ENCODE measurements at regions not wholly inside any gene's neighbourhood (a gene's known extent, or its start where the extent isn't known, plus 50 kb on each side); places are given as distances from the start of the nearest gene placed in this dataset.

DNA sequence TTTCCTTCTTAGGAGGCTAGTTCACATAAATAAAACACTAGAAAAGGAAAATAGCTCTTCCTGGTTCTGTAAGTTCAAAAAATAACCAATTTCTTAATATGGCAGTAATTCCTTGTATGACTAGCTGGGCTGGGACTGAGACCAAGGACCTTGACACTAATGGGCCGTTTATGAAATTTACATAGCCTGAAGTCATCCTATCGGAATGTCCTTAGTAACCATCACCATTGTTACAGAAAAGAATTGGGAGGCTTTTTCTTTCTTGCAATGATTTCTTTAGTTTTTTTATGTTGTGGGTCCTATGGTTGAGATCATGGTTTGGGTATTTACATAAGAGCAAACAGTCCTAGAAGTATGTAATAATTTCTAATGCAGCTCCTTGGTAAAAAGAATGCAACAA lies 87.1 kb upstream of the HDAC9 start:
- DNase-seq: no peak
- intact Hi-C loops (cut with DNase I): no loop called here
- no peaks in the 10 kb centered on the region for H3K36me3 ChIP-seq
- H3K4me3 ChIP-seq: no peak overlapping the region
- no peak for TF ChIP-seq POLR2AphosphoS5 (IDR thresholded peaks at IDR 0.05)
- TF ChIP-seq EP300 (IDR thresholded peaks at IDR 0.05): no peak
- TF ChIP-seq, protein P1, sequence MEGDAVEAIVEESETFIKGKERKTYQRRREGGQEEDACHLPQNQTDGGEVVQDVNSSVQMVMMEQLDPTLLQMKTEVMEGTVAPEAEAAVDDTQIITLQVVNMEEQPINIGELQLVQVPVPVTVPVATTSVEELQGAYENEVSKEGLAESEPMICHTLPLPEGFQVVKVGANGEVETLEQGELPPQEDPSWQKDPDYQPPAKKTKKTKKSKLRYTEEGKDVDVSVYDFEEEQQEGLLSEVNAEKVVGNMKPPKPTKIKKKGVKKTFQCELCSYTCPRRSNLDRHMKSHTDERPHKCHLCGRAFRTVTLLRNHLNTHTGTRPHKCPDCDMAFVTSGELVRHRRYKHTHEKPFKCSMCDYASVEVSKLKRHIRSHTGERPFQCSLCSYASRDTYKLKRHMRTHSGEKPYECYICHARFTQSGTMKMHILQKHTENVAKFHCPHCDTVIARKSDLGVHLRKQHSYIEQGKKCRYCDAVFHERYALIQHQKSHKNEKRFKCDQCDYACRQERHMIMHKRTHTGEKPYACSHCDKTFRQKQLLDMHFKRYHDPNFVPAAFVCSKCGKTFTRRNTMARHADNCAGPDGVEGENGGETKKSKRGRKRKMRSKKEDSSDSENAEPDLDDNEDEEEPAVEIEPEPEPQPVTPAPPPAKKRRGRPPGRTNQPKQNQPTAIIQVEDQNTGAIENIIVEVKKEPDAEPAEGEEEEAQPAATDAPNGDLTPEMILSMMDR (IDR thresholded peaks at IDR 0.05): no peak
- TF ChIP-seq POLR2A (IDR thresholded peaks at IDR 0.05): no peak
- no peaks in the 10 kb centered on the region for H3K4me1 ChIP-seq
- no peaks in the 10 kb centered on the region for H3K27me3 ChIP-seq
- H3K9me3 ChIP-seq: no peaks in the 10 kb centered on the region
- no peak overlapping the region for H3K27ac ChIP-seq
- 60 to 68% methylated on average over 2 of the region's 2 CpGs for WGBS, 2 donors

DNA sequence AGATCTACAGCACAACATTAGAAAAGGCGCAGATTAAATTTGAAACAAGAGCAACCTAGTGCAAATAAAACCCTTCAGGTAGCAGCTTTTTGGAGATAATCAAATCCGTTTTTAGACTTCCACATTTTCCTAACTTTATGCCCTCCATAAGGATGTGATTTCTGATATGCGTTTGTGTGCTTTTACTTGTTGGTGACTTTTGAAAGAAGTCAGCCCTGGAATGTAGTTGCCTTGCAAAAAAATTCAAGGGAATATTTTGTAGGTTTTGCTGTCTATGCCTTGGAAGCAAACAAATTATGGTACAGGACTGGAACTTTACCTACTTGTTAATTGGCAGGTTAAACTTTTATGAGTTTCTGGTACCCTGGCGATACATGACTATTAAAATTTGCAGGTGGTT lies 86.7 kb upstream of the HDAC9 start:
- no peak overlapping the region for H3K4me3 ChIP-seq
- intact Hi-C loops (cut with DNase I): no loop called here
- H3K27ac ChIP-seq: no peak overlapping the region
- DNase-seq: no peak
- 85 to 91% methylated on average over 4 of the region's 4 CpGs for WGBS, 2 donors
- no peaks in the 10 kb centered on the region for H3K9me3 ChIP-seq
- no peaks in the 10 kb centered on the region for H3K27me3 ChIP-seq
- TF ChIP-seq POLR2AphosphoS5 (IDR thresholded peaks at IDR 0.05) (no peak), POLR2A (IDR thresholded peaks at IDR 0.05) (no peak), EP300 (IDR thresholded peaks at IDR 0.05) (no peak)
- TF ChIP-seq, protein P1 (IDR thresholded peaks at IDR 0.05): no peak
- no peaks in the 10 kb centered on the region for H3K36me3 ChIP-seq
- no peaks in the 10 kb centered on the region for H3K4me1 ChIP-seq

DNA sequence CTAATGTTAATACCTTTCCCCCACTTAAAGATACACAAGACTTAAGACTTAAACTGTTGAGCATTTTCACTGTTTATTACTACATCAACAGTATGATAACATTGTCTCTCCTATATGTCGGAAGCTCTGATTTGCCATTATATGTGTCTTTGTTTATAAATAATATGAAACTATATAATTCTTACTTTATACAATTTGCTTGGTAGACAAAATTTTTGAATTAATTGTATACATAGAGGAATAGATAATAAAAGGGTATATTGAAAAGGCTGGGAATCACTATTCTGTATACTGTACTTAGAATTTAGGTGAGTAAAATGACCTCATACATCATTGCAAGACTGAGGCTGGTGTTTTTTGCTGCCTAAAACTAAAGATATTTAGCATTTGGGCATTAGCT lies 82.1 kb upstream of the HDAC9 start:
- Histone ChIP-seq H3K36me3 (no peaks in the 10 kb centered on the region), H3K9me3 (no peaks in the 10 kb centered on the region), H3K27ac (no peak overlapping the region), H3K4me3 (no peak overlapping the region), H3K4me1 (no peaks in the 10 kb centered on the region), H3K27me3 (no peaks in the 10 kb centered on the region)
- intact Hi-C loops (cut with DNase I): no loop called here
- DNase-seq: no peak
- 92 to 94% methylated on average over 1 of the region's 1 CpG for WGBS, 2 donors
- no peak for TF ChIP-seq POLR2AphosphoS5 (IDR thresholded peaks at IDR 0.05)
- TF ChIP-seq, protein P1 (IDR thresholded peaks at IDR 0.05): no peak
- no peak for TF ChIP-seq POLR2A (IDR thresholded peaks at IDR 0.05)
- TF ChIP-seq EP300 (IDR thresholded peaks at IDR 0.05): no peak

DNA sequence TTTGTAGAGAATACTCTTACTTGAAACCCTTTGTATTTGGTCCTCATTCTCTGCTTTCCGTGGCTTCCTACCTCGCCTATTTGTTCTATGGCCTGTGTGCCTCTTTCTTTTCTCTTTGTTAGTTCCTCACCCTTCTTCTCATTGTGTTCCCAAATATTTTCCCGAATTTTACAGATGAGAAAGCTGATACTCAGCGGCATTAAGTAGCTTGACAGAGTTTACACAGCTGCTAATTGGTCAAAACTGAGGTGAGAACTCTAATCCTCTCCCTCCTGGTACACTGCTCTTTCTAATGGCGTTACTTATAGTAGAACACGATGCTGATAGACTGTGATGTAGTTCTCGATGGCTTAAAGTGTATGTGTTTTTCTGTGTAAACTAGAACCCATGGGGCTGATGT lies 80.7 kb upstream of the HDAC9 start:
- H3K4me1 ChIP-seq: peaks cover 0 to 8% (median 3%) of the 10 kb centered on the region in 4 donors
- no peak overlapping the region for H3K4me3 ChIP-seq
- H3K36me3 ChIP-seq: no peaks in the 10 kb centered on the region
- H3K27me3 ChIP-seq: no peaks in the 10 kb centered on the region
- no peak for TF ChIP-seq EP300 (IDR thresholded peaks at IDR 0.05)
- no peak for TF ChIP-seq POLR2A (IDR thresholded peaks at IDR 0.05)
- TF ChIP-seq POLR2AphosphoS5 (IDR thresholded peaks at IDR 0.05): no peak
- TF ChIP-seq, protein P1 (IDR thresholded peaks at IDR 0.05): no peak
- H3K27ac ChIP-seq: no peak overlapping the region
- WGBS, 2 donors: 80 to 82% methylated on average over 7 of the region's 7 CpGs
- no peak for DNase-seq
- H3K9me3 ChIP-seq: no peaks in the 10 kb centered on the region
- intact Hi-C loops (cut with DNase I): no loop called here

DNA sequence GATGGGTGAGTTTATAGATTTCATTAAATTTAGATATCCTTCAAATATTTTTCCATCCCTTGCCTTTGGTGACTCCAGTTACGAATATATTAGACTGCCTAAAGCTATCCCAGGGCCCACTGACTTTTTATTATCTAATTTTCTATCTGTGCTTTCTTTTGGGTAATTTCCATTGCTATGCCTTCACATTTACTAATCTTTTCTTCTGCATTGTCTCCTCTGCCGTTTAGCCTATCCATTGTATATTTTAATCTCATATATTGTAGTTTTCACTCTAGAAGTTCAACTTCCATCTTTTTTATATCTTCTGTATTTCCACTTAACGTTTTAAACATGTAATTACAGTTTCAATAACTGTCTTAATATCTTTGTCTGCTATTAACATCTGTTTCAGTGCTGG lies 78.6 kb upstream of the HDAC9 start:
- Histone ChIP-seq H3K27me3 (no peaks in the 10 kb centered on the region), H3K4me3 (no peak overlapping the region), H3K4me1 (peaks cover 0 to 24% (median 21%) of the 10 kb centered on the region in 4 donors), H3K9me3 (no peaks in the 10 kb centered on the region), H3K36me3 (no peaks in the 10 kb centered on the region), H3K27ac (no peak overlapping the region)
- no peak for DNase-seq
- TF ChIP-seq POLR2A (IDR thresholded peaks at IDR 0.05) (no peak), POLR2AphosphoS5 (IDR thresholded peaks at IDR 0.05) (no peak), EP300 (IDR thresholded peaks at IDR 0.05) (no peak)
- TF ChIP-seq, protein P1 (IDR thresholded peaks at IDR 0.05): no peak
- intact Hi-C loops (cut with DNase I): no loop called here
- 85 to 91% methylated on average over 3 of the region's 3 CpGs for WGBS, 2 donors
